ENCODE measurements at regions not wholly inside any gene's neighbourhood (a gene's known extent, or its start where the extent isn't known, plus 50 kb on each side); places are given as distances from the start of the nearest gene placed in this dataset.
A peak's percentile ranks its signal among the peaks of the same experiment; 100 is the strongest.

- no peak for TF ChIP-seq CTCF (IDR thresholded peaks at IDR 0.05)
- DNase-seq (ENCODE audit: low spot score) = no peak
- no peak for ATAC-seq (ENCODE audit: low FRiP score)
These were observed 272.7 kb upstream of the BTG1 start for GRCh38 chr12:92418381-92418780.

GRCh38 chr12:92417373-92417772 lies 271.7 kb upstream of the BTG1 start:
- no peak for TF ChIP-seq CTCF (IDR thresholded peaks at IDR 0.05)
- DNase-seq (ENCODE audit: low spot score) = no peak
- no peak for ATAC-seq (ENCODE audit: low FRiP score)

GRCh38 chr12:92416385-92416812 lies 270.8 kb upstream of the BTG1 start:
- TF ChIP-seq CTCF (IDR thresholded peaks at IDR 0.05) = no peak
- DNase-seq (ENCODE audit: low spot score) = no peak
- ATAC-seq (ENCODE audit: low FRiP score) = no peak

- TF ChIP-seq CTCF (IDR thresholded peaks at IDR 0.05) = no peak
- ATAC-seq (ENCODE audit: low FRiP score) = no peak
These were observed 268.8 kb upstream of the BTG1 start for GRCh38 chr12:92414170-92415070.

GRCh38 chr12:92413286-92413685 lies 267.6 kb upstream of the BTG1 start:
- TF ChIP-seq CTCF (IDR thresholded peaks at IDR 0.05) = no peak
- ATAC-seq (ENCODE audit: low FRiP score) (no peak), DNase-seq (ENCODE audit: low spot score) (no peak)

More at GRCh38 chr12:92414170-92415070, 268.8 kb upstream of the BTG1 start:
- no peak for DNase-seq (ENCODE audit: low spot score)

- ATAC-seq (ENCODE audit: low FRiP score) = peak; percentile 31
- DNase-seq (ENCODE audit: low spot score) = no peak
- no peak for TF ChIP-seq CTCF (IDR thresholded peaks at IDR 0.05)
These were observed 267.2 kb upstream of the BTG1 start for GRCh38 chr12:92412856-92413255.

GRCh38 chr12:92411687-92412086 lies 266.0 kb upstream of the BTG1 start:
- DNase-seq (ENCODE audit: low spot score) (no peak), ATAC-seq (ENCODE audit: low FRiP score) (no peak)
- no peak for TF ChIP-seq CTCF (IDR thresholded peaks at IDR 0.05)
